SK-N-SH treated with all-trans-retinoic acid at 6 μM for 48 hours (cell line): ENCODE measurements at regions not wholly inside any gene's neighbourhood (a gene's known extent, or its start where the extent isn't known, plus 50 kb on each side); places are given as distances from the start of the nearest gene placed in this dataset.

ENCODE experiments used
- GLIS3 ChIP-seq: fragments of 250-450 bp; sonication (Bioruptor Pico); IDR thresholded peaks from 2 replicates; pipeline ENCODE4 v1.5.0; 2020; ENCODE audit warnings: mild to moderate bottlenecking, moderate library complexity
- PATZ1 ChIP-seq: fragments of 250-450 bp; sonication (Bioruptor Pico); IDR thresholded peaks from 2 replicates; pipeline ENCODE4 v1.8.0; 2020; ENCODE audit warnings: mild to moderate bottlenecking, moderate library complexity, borderline replicate concordance
- RARB ChIP-seq: fragments of 250-450 bp; sonication (Bioruptor Pico); IDR thresholded peaks from 2 replicates; pipeline ENCODE4 v1.8.0; 2021; ENCODE audit warnings: mild to moderate bottlenecking, moderate library complexity
- SNAI2 ChIP-seq: fragments of 250-450 bp; sonication (Bioruptor Pico); IDR thresholded peaks from 2 replicates; pipeline ENCODE4 v1.5.0; 2020; ENCODE audit warnings: mild to moderate bottlenecking, moderate library complexity
- ZFP3 ChIP-seq: fragments of 250-450 bp; sonication (Bioruptor Pico); IDR thresholded peaks from 2 replicates; pipeline ENCODE4 v1.5.0; 2020; ENCODE audit warnings: mild to moderate bottlenecking, moderate library complexity
- ZFP30 ChIP-seq: fragments of 450-650 bp; formaldehyde crosslinking; IDR thresholded peaks from 2 replicates; pipeline ENCODE4 v1.5.0; 2022; ENCODE audit warnings: mild to moderate bottlenecking, moderate library complexity

- TF ChIP-seq SNAI2 (CRISPR knock-in tag) (no peak), GLIS3 (CRISPR knock-in tag) (no peak), PATZ1 (CRISPR knock-in tag) (no peak), ZFP30 (CRISPR knock-in tag) (no peak), RARB (no peak), ZFP3 (no peak)
Observed at GRCh38 chr2:8452979-8453903, 228.6 kb upstream of the ID2 start.
